Stimulated activated CD4-positive, alpha-beta T cell treated with anti-CD3 and anti-CD28 coated beads, Interleukin-15, amount 100 ng/mL, for 48 hours (primary cell): ENCODE measurements at regions not wholly inside any gene's neighbourhood (a gene's known extent, or its start where the extent isn't known, plus 50 kb on each side); places are given as distances from the start of the nearest gene placed in this dataset.

Experiments
- DNase-seq, 2 donors: peaks; one replicate each; pipeline ENCODE4 v3.0.0-alpha.2; 2020; ENCODE audit warnings: low read depth in 2 of 2

GRCh38 chr1:22221233-22221780, 78.4 kb upstream of the WNT4 start:
- DNase-seq, result no peak

- no peak for DNase-seq
These were observed 79.8 kb upstream of the WNT4 start for GRCh38 chr1:22222723-22223122.

- no peak for DNase-seq
These were observed 80.3 kb upstream of the WNT4 start for GRCh38 chr1:22223176-22223575.

- no peak for DNase-seq
These were observed 81.2 kb upstream of the WNT4 start for GRCh38 chr1:22224091-22224490.

GRCh38 chr1:22224631-22225030, 81.7 kb upstream of the WNT4 start:
- DNase-seq, result no peak

GRCh38 chr1:22225858-22226589, 83.1 kb upstream of the WNT4 start:
- DNase-seq, result no peak

GRCh38 chr1:22228074-22228473, 85.2 kb upstream of the WNT4 start:
- no peak for DNase-seq

- DNase-seq, result no peak
These were observed 85.6 kb upstream of the WNT4 start for GRCh38 chr1:22228505-22228911.

GRCh38 chr1:22229379-22229778, 86.5 kb upstream of the WNT4 start:
- no peak for DNase-seq

- DNase-seq, result no peak
These were observed 88.2 kb upstream of the WNT4 start for GRCh38 chr1:22231068-22231593.

- DNase-seq, result no peak
These were observed 89.2 kb upstream of the WNT4 start for GRCh38 chr1:22231995-22232690.

GRCh38 chr1:22233222-22233621, 90.3 kb upstream of the WNT4 start:
- no peak for DNase-seq

GRCh38 chr1:22234476-22235030, 91.7 kb upstream of the WNT4 start:
- no peak for DNase-seq

- DNase-seq, result no peak
These were observed 93.3 kb upstream of the WNT4 start for GRCh38 chr1:22236166-22236565.

- no peak for DNase-seq
These were observed 94.0 kb upstream of the WNT4 start for GRCh38 chr1:22236900-22237299.

- DNase-seq, result no peak
These were observed 94.7 kb upstream of the WNT4 start for GRCh38 chr1:22237433-22238093.

- no peak for DNase-seq
These were observed 95.7 kb upstream of the WNT4 start for GRCh38 chr1:22238356-22239224.

GRCh38 chr1:22239378-22239777, 96.5 kb upstream of the WNT4 start:
- DNase-seq, result no peak

- DNase-seq, result no peak
These were observed 98.4 kb upstream of the WNT4 start for GRCh38 chr1:22241250-22241649.

GRCh38 chr1:22241811-22242210, 98.9 kb upstream of the WNT4 start:
- no peak for DNase-seq

GRCh38 chr1:22245100-22245650, 102.3 kb upstream of the WNT4 start:
- DNase-seq, result no peak
